HG03558 (cell line): ENCODE measurements at regions not wholly inside any gene's neighbourhood (a gene's known extent, or its start where the extent isn't known, plus 50 kb on each side); places are given as distances from the start of the nearest gene placed in this dataset.

Experiments
- ATAC-seq: cut with Tn5 transposase; IDR thresholded peaks from one replicate; pipeline ENCODE4 v1.9.1; 2021; ENCODE audit warnings: moderate number of reproducible peaks; ENCODE audit not compliant: unreplicated experiment; ENCODE audit errors: extremely low read depth

DNA sequence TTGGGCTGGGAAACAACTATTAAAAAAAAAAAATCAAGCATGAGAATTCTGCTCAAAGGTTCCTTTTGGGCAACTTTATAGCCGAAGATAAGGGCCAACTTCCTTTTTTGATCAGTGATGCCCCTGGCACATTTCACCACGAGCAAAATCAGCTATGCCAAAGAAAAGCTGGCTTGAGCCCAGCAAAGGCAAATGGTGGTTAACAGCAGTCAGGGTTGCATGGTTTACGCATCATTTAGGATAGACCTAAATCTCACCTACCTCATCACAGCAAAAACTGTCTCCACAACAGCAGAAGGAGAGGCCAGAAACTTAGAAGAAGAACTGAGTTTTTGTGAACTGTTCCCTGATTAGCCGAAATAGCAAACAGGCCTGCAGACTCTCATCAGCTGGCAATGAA is 220.1 kb upstream of the CDIN1 start:
- ATAC-seq: no peak

DNA sequence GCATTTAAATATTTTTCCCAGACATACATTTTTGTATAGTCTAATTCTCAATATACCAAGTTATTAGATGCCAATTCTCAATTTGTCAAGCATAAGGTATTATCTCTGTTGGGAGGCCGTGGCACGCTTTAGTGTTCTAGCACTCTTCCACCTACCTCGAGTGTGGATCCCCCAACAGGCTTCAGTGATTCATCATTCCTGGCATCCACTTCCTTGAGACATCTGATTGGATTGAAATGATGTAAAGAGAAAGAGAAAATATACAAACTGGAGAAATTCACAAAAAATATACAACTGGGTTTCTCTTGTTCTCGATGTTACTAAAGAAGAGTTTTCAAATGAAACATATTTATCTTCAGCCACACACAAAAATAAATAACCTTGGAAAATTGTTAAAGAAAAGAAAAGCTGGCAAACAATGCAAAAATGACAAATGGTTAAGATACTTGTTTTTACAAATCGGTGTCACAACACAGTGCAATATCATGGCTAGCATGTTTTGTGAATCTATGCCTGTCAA is 218.0 kb upstream of the CDIN1 start:
- ATAC-seq: no peak

DNA sequence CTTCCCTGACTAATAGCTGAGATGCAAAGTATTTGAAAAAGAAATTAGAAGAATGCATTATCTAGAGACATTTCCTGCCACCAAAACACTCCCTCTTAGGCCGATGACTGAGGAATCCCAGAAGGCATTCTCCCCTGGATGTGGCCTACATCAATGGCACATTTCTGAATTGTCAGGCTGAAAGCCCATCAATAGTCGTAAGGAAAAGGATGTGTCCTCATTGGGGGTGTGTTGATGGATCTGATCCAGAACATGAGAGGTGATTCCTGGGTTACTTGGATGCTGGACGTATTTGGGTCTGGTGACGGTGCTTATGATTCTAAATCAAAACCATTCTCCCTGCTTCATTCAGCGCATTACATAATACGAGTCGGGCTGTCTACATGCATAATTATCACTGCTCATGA is 216.9 kb upstream of the CDIN1 start:
- no peak for ATAC-seq

DNA sequence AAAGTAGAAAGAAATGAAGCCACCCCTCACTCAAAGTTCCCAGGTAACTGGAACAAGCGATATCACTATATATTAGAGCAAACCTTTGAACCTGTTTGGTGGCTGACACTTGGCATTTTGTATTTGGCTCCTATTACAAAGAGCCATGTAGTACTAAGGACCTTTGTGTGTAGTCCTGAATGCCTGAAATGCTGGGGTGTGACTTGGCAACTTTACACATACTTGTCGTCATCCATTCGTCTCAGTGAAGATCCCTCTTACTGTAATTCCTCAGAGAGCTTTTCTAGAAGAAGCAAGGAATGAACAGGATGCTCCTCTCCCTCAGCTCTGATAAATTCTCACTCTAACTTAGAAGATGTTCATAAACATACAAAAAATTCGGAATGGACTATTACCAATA is 216.1 kb upstream of the CDIN1 start:
- no peak for ATAC-seq

DNA sequence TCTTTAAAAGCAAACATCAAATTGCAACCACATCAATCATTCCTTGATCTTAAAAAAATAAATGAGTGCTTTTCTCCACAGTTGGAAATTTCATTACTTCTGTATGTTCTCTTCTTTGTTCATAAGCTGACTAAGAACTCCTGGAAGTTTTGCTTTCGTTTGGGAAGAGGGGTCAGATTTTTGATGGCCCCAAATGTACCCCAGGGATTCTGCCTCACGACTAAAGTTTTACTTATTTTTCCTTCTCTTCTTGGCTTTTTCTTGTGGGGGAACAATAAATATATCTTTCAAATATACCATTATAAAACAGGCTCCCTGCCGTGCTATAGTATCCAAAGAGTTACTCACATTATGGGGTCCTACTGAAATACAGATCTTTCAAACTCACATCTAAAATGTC is 215.0 kb upstream of the CDIN1 start:
- ATAC-seq: no peak

DNA sequence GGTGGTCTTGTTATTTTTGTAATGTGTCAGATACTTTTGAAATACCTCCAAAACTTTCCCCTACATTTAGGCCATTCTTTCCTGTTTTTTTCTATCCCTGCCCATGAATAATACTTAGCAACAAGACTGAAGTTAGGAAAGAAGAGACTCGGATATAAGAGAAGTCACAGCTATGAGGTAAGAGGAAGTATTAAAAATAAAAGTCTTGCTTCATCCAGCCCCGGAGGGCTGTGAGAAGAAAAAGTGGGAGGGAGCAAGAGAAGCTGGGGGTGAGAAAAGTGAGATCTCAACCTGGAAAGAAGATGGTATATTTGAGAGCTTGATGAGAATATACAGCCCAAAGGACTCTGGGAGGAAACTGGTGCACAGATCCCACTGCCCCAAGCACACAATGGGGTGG is 213.5 kb upstream of the CDIN1 start:
- ATAC-seq: no peak

DNA sequence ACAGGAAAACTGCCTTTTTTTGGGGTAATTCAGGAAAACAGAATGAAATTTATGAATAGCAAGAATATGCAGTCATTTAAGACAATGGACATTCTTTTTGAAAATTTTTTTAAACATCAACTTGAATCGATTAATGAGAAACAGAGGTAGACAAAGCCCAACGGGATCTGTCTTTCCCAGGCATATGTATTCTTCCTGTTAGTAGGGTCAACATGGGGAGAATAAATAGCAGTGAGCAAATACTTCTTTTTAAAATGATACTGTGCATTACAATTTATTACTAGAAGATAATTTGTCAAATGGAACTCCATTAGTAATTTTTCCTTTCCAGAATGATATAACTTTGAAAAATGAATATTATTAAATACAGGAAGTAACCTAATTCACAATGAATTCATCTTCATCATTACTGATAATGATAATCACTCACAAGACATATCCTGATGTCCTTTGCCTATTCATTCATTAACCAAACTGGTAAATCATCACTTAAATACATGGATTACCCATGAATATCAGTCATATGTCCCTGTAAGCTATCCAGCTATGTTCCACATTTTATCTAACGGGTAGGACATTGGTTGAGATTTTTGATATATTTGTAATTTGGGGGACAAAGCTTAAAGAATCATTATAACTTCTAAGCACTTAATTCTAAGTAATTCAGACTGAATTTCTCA is 209.2 kb upstream of the CDIN1 start:
- no peak for ATAC-seq

DNA sequence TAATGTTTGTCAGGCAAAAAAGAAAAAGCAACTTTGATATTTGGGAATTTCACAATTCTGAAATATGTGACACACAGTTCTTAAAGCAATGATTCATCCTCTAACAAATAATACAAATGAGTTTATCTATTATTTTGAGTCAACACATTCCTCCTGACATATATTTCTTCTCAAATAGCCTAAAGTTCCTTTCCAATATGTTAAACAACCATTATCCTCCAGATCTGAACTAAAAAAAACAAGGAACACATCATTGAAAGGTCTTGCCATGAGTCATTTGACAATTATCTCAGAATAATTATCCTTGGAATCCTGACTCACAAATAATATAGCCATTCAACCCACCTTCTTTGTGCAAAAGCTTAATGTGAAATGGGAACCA is 208.7 kb upstream of the CDIN1 start:
- no peak for ATAC-seq

DNA sequence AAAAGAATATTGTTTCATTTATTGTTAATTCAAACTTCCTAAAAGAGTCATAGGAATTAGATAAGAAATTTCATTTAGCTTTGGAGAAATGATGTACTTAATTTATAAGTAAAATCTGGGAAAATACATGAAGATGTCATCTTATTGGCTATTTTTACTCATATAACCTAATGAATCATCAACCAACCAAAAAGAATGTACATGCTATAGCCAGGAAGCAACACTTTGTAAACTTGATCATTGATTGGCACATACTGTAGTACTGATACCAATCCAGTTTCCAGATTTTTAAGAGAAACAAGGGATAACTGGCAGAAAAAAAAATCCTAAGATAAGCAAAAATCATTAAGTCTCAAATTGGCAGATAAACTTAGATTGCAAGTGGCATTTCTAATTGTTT is 207.9 kb upstream of the CDIN1 start:
- ATAC-seq: no peak

DNA sequence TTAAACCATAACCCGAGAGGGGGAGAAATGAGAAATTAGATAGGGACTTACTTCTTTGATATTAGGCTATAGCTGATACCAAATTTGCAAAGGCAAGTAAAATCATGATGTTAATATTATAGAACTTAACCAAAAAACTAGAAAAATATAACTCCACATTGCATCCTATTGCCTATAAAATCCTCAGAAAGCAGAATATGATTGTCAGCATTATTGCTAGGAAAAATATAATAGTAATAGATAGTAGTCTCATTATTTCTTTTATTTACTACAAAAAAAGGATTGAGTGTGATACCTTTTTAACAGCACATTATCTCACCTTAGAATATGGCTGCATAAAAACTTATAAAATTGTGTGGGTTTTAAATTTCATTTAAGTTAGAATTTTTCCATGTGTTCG is 206.5 kb upstream of the CDIN1 start:
- no peak for ATAC-seq

DNA sequence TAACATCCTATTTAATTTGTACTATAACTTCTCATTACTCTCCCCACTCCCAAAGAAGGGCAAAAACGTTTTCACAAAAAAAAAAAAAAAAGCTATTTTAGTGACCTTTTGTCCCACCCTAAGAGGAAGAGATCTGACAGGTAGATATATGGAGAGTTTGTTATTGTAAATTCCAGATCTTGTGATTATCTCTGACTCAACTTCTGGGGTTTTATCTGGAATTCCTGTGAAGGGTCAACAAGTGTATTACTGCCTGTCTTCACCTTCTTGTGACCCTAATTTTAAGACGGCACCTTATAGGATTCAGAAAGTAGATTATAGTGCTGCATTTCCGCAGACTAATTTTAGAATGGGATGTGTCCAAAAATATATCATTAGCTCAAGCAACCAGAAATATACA is 205.9 kb upstream of the CDIN1 start:
- ATAC-seq: no peak

DNA sequence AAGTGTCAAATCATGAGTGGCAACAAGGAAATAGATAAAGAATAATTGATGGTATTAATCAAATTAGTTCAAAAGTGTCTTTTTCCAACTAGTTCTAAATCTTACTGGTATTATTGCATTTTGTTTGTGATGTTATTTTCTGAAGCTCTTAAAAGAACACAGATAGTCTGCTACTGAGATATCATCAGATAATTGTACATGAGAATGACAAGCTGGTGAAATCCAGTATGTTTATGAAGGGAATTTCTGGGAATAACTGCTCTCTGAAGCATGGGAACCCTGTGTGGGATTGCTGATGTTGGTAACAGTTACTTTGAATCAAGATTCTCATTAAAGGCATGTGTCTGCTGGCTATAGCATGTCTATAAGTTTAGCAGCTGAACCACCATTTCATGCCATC is 190.3 kb upstream of the CDIN1 start:
- no peak for ATAC-seq

DNA sequence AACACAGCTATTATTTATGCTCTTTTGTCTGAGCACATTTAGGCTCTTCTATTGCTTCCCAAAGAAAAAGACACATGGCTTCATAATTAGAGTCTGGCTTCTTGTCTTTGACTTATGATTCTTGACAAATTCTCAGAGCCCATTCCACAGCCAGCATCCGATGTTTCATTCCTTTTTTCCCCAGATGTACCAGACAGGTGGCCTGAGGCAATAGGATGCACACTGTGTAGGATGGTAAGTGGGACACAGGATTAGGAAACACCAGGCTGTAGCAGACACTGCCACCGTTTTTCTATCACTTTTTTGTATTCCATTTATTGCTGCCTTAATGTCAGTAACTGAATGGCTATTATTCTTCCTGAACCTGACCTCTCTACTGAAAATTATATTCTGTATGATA is 188.9 kb upstream of the CDIN1 start:
- no peak for ATAC-seq

DNA sequence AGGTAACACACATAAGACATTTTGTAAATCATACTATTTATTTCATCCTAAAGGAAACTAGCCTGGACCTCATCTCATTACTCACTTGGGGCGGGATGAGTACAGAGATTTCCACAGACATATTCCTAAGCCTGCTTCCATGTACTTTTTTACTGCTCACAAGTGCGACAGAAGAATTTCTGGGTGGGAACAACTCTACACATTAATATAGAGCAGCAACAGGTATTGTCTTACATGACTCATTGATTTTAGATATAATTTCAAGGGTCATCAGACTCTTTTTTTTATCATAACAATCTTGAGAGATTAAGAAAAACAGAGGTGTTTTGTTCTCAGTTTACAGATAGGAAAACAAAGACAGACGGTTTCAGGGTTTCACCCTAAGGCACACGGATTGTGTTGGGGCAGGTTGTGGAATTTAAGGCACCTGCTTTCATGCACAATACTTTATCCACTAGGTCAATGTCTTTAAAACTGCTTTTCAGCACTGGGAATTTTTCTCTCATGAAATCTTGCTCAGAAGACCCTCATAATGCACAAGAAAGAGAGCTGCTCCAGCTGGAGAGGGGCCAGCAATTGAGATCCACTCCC is 186.7 kb upstream of the CDIN1 start:
- ATAC-seq: no peak

DNA sequence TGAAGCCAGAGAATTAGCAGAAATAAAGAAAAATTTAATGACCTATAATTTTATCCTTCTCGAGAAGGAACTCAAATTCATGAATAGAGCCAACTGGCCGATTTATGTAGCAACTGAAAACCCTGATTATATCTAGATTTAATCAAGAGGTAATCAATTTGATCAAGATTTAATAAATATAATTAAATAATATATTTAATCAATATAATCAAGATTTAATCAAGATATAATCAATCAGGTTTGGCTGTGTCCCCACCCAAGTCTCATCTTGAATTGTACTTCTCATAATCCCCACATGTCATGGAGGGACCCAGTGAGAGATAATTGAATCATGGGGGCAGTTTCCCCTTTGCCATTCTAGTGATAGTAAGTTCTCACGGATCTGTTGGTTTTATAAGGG is 181.2 kb upstream of the CDIN1 start:
- no peak for ATAC-seq

DNA sequence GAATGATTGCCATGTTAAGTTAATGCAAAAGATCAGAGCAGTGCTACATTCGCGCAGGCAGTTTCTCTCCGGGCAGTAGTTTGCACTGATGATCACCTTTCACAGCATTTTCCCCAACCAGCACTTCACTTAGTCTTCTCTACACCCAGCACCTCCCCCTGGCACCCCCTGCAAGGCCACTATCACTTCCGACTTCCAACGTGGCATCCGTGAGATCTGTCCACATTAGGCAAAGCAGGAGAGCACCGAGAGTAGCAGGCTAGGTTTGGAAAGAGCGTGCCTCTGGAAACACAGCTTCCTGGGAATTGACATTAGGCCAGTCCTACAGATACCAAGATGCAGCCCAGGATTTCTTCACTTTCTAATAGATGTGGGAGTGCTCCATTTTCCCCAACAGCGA is 180.2 kb upstream of the CDIN1 start:
- ATAC-seq: no peak

DNA sequence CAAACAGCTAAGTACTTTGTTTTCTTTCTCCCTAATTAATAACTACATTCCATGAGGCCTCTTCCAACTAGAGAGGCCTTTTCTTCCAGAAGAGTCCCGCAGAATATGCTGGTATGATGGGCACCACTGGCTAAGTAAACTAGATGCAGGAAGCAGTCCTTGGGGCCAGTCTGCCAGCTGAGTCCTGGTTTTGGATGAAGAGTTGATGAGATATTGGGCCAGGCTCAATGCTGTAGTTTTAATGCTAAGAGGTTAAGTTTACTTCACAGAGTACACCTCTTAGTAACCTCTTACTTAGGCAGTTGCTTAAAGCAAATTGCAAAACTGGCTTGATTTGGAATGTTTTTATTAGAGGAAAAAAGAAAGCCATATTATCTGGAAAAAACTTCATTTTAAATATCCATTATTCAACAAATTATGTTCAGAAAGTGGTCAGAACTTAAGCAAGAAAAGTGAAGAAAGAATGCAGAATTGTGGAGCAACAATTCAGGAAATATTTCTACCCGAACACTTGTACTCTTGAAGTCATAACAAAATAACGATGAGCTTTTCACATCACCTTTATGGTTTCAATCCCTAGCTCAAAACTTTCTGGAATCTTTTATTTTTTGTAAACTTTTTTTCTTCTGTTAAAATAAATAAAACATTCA is 178.4 kb upstream of the CDIN1 start:
- ATAC-seq: no peak

DNA sequence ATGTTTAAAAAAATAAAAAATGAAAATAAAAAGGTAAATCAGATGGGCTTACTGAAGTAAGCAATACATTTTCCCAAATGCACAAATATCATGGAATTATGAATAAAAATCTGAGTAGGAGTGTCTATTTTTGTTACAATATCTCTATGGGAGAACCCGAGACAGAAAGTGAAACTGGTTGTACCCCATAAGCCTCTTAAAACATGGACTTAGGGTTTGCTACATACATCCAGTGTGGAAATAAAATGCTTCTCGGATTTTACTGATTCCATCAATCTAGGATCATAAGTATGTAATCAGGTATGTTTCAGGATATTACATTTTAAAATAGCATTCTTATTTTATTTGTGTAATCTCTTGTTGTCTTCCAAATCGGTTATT is 177.8 kb upstream of the CDIN1 start:
- no peak for ATAC-seq

DNA sequence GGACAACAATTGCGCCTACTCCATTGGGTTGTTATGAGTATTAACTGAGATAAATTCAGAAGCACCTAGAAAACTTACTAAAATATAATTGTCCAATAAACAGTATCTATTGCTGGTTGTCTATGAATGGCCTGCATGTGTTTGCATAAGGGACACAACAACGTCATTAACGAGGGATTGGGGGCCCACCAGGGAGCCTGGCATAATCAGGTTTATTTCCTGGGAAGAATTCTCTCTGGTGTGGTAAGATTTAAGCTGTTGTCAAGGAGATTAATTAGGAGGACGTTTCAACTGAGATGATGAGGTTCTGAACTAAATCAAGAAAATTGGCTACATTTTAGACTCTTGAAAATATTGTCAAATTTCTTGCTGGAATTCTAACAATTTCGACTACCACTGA is 176.1 kb upstream of the CDIN1 start:
- no peak for ATAC-seq

DNA sequence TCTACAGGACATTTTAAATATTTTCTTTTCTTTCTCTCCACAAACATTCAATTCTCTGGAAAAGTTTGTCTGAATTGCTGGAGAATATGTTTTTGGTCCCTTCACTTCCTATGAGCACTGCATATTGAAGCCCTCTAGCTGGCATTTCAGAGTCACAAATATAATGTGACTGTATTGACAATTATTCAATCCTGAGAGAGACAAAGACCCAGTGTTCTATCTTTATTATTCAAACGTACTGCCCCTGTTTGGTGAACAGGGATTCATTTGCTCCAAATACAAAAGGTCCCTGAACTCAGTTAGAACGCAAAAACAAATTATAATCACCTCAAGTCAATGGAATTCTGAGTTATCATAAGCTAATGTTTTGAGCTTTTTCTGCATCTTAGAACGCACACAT is 173.1 kb upstream of the CDIN1 start:
- no peak for ATAC-seq

DNA sequence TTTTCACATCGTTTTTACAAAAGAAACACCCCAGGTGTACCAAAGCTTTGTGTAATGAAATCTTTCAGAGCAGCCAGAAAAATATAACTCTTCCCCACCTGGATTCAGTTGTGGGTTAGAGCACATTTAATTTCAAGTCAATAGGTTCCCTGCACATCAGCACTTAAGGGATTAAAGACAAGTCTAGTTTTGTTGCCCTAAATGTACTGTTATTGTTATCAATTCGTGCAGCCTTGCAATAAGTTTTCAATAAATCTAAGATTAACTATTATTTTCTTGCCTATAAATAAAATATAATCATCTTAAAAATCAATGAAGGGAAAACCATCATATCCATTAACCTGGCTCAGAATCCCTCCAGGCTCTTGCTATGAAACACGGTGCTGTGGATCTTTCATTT is 172.5 kb upstream of the CDIN1 start:
- no peak for ATAC-seq

DNA sequence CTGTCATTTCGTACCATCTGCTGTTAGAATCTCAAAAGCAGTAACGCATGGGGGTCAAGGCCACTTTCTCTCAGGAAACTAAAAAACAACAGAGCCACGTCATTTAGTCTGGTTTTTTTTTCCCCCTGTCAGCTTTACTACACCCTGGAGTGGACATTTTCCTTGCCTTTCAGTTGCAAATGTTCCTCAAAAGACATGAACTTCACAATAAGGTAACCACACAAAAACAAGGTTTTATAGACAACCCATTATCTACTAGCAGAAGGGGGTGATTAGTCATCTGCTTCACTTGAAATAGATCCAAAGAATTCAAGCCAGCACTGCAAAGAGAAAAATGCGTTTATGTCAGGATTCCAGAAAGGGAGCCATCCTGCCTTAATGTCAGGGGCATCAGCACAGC is 171.8 kb upstream of the CDIN1 start:
- ATAC-seq: no peak
